GM19395 (cell line): ENCODE measurements at regions not wholly inside any gene's neighbourhood (a gene's known extent, or its start where the extent isn't known, plus 50 kb on each side); places are given as distances from the start of the nearest gene placed in this dataset.

Experiments
- ATAC-seq: cut with Tn5 transposase; IDR thresholded peaks from one replicate; pipeline ENCODE4 v1.9.1; 2021; ENCODE audit warnings: mild to moderate bottlenecking, moderate library complexity; ENCODE audit not compliant: unreplicated experiment

GRCh38 chr12:74794522-74794921 lies 256.9 kb downstream of the ATXN7L3B start:
- ATAC-seq: no peak

GRCh38 chr12:74801625-74802024 lies 264.0 kb downstream of the ATXN7L3B start:
- no peak for ATAC-seq

GRCh38 chr12:74816398-74817175 lies 279.0 kb downstream of the ATXN7L3B start:
- ATAC-seq: no peak

GRCh38 chr12:74817499-74817898 lies 279.9 kb downstream of the ATXN7L3B start:
- no peak for ATAC-seq

- ATAC-seq: no peak
Observed at GRCh38 chr12:74818412-74818811, 280.8 kb downstream of the ATXN7L3B start.

- no peak for ATAC-seq
Observed at GRCh38 chr12:74820324-74820723, 282.7 kb downstream of the ATXN7L3B start.

- no peak for ATAC-seq
Observed at GRCh38 chr12:74836567-74836966, 298.9 kb downstream of the ATXN7L3B start.

- no peak for ATAC-seq
Observed at GRCh38 chr12:74846116-74846515, 308.5 kb downstream of the ATXN7L3B start.

GRCh38 chr12:74847169-74847568 lies 309.5 kb downstream of the ATXN7L3B start:
- no peak for ATAC-seq

GRCh38 chr12:74848006-74848405 lies 310.4 kb downstream of the ATXN7L3B start:
- ATAC-seq: no peak

GRCh38 chr12:74849801-74850200 lies 312.2 kb downstream of the ATXN7L3B start:
- ATAC-seq: no peak

- no peak for ATAC-seq
Observed at GRCh38 chr12:74871817-74872216, 334.2 kb downstream of the ATXN7L3B start.

- no peak for ATAC-seq
Observed at GRCh38 chr12:74885775-74886174, 323.9 kb downstream of the KCNC2 start.

GRCh38 chr12:74889073-74889472 lies 320.6 kb downstream of the KCNC2 start:
- ATAC-seq: no peak

GRCh38 chr12:74889563-74890236 lies 319.9 kb downstream of the KCNC2 start:
- peak; percentile 82 for ATAC-seq

GRCh38 chr12:74890237-74890599 lies 319.4 kb downstream of the KCNC2 start:
- ATAC-seq: peak; percentile 96

GRCh38 chr12:74891083-74891668 lies 318.5 kb downstream of the KCNC2 start:
- ATAC-seq: no peak

GRCh38 chr12:74892057-74892633 lies 317.5 kb downstream of the KCNC2 start:
- no peak for ATAC-seq

GRCh38 chr12:74896186-74896585 lies 313.5 kb downstream of the KCNC2 start:
- ATAC-seq: no peak

GRCh38 chr12:74897425-74898211 lies 312.0 kb downstream of the KCNC2 start:
- no peak for ATAC-seq
